ENCODE measurements at regions not wholly inside any gene's neighbourhood (a gene's known extent, or its start where the extent isn't known, plus 50 kb on each side); places are given as distances from the start of the nearest gene placed in this dataset.

DNA sequence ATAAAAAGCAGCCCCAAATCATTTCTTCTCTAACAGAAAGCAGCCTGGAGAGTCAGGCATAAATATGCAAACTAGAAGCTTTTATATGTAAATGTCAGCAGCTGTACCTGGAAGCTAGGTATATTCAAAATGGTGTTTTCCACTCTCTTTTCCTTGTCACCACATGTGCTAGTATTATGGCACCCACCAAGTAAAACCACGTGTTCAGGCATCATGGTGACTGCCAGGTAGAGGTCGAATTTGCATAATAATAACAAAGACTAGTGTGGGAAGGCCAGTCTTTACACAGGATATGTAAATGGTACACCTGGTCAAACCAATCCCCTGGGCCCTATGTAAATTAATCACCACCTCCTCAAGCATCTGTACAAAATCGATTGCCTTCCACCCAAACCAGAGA, 124.0 kb downstream of the MMUT start:
- no peak for TF ChIP-seq EZH2 (IDR thresholded peaks at IDR 0.05)
- TF ChIP-seq, protein P1, sequence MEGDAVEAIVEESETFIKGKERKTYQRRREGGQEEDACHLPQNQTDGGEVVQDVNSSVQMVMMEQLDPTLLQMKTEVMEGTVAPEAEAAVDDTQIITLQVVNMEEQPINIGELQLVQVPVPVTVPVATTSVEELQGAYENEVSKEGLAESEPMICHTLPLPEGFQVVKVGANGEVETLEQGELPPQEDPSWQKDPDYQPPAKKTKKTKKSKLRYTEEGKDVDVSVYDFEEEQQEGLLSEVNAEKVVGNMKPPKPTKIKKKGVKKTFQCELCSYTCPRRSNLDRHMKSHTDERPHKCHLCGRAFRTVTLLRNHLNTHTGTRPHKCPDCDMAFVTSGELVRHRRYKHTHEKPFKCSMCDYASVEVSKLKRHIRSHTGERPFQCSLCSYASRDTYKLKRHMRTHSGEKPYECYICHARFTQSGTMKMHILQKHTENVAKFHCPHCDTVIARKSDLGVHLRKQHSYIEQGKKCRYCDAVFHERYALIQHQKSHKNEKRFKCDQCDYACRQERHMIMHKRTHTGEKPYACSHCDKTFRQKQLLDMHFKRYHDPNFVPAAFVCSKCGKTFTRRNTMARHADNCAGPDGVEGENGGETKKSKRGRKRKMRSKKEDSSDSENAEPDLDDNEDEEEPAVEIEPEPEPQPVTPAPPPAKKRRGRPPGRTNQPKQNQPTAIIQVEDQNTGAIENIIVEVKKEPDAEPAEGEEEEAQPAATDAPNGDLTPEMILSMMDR (IDR thresholded peaks at IDR 0.05 in 2 of 3, conservative IDR thresholded peaks at IDR 0.05 in 1 of 3; ENCODE audit: borderline replicate concordance in 1 of 3, insufficient read depth in 1 of 3, low read depth in 2 of 3, low read length in 2 of 3) = no peak
- TF ChIP-seq POLR2A (IDR thresholded peaks at IDR 0.05; ENCODE audit: borderline replicate concordance, extremely low read depth, insufficient read depth, insufficient read length) = no peak
- no peak for TF ChIP-seq RAD21 (IDR thresholded peaks at IDR 0.05; ENCODE audit: low read depth)
- TF ChIP-seq, protein P2, sequence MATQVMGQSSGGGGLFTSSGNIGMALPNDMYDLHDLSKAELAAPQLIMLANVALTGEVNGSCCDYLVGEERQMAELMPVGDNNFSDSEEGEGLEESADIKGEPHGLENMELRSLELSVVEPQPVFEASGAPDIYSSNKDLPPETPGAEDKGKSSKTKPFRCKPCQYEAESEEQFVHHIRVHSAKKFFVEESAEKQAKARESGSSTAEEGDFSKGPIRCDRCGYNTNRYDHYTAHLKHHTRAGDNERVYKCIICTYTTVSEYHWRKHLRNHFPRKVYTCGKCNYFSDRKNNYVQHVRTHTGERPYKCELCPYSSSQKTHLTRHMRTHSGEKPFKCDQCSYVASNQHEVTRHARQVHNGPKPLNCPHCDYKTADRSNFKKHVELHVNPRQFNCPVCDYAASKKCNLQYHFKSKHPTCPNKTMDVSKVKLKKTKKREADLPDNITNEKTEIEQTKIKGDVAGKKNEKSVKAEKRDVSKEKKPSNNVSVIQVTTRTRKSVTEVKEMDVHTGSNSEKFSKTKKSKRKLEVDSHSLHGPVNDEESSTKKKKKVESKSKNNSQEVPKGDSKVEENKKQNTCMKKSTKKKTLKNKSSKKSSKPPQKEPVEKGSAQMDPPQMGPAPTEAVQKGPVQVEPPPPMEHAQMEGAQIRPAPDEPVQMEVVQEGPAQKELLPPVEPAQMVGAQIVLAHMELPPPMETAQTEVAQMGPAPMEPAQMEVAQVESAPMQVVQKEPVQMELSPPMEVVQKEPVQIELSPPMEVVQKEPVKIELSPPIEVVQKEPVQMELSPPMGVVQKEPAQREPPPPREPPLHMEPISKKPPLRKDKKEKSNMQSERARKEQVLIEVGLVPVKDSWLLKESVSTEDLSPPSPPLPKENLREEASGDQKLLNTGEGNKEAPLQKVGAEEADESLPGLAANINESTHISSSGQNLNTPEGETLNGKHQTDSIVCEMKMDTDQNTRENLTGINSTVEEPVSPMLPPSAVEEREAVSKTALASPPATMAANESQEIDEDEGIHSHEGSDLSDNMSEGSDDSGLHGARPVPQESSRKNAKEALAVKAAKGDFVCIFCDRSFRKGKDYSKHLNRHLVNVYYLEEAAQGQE (IDR thresholded peaks at IDR 0.05; ENCODE audit: low read depth) = no peak
- TF ChIP-seq CEBPB (IDR thresholded peaks at IDR 0.05; ENCODE audit: low read depth) = no peak
- no peak for TF ChIP-seq SP1 (IDR thresholded peaks at IDR 0.05; ENCODE audit: low read depth)
- no peak for TF ChIP-seq POLR2AphosphoS5 (IDR thresholded peaks at IDR 0.05; ENCODE audit: low read depth, low read length)
- TF ChIP-seq ZNF274 (IDR thresholded peaks at IDR 0.05; ENCODE audit: low read depth, low read length) = no peak
- TF ChIP-seq TCF7L2 (IDR thresholded peaks at IDR 0.05; ENCODE audit: borderline replicate concordance, extremely low read depth, insufficient read depth, insufficient read length) = no peak
- no peak for TF ChIP-seq JUND (IDR thresholded peaks at IDR 0.05)
- no peak for TF ChIP-seq EZH2phosphoT487 (IDR thresholded peaks at IDR 0.05; ENCODE audit: borderline replicate concordance)
- no peak for TF ChIP-seq YY1 (IDR thresholded peaks at IDR 0.05; ENCODE audit: extremely low read depth, insufficient replicate concordance, low read depth, low read length)
